ENCODE measurements at regions not wholly inside any gene's neighbourhood (a gene's known extent, or its start where the extent isn't known, plus 50 kb on each side); places are given as distances from the start of the nearest gene placed in this dataset.

GRCh38 chr17:73703917-73704316, 59.7 kb upstream of the SDK2 start:
- ATAC-seq (ENCODE audit: low FRiP score) = no peak
- DNase-seq (ENCODE audit: low spot score) = no peak
- TF ChIP-seq, protein P1, sequence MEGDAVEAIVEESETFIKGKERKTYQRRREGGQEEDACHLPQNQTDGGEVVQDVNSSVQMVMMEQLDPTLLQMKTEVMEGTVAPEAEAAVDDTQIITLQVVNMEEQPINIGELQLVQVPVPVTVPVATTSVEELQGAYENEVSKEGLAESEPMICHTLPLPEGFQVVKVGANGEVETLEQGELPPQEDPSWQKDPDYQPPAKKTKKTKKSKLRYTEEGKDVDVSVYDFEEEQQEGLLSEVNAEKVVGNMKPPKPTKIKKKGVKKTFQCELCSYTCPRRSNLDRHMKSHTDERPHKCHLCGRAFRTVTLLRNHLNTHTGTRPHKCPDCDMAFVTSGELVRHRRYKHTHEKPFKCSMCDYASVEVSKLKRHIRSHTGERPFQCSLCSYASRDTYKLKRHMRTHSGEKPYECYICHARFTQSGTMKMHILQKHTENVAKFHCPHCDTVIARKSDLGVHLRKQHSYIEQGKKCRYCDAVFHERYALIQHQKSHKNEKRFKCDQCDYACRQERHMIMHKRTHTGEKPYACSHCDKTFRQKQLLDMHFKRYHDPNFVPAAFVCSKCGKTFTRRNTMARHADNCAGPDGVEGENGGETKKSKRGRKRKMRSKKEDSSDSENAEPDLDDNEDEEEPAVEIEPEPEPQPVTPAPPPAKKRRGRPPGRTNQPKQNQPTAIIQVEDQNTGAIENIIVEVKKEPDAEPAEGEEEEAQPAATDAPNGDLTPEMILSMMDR (IDR thresholded peaks at IDR 0.05) = no peak

DNA sequence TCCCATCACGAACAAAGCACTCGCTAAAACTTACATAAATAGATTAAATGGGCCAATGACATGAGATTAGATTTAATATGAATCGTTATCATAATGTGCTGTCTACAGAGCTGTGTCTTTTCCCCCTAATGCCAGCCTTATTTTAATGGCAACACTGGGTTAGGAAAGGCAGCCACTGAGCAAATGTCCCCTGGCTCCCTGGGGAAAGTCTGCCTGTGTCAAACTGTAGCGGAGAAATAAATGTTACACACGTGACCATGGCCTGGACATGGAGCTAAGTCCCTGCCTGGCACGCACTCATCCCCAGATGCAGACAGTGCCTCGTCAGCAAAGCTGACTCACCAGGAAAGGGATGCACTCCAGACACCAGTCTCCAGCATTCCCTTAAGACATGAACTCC, 61.3 kb upstream of the SDK2 start:
- TF ChIP-seq, protein P1 (IDR thresholded peaks at IDR 0.05) = no peak
- no peak for DNase-seq (ENCODE audit: low spot score)
- peak; percentile 58 for ATAC-seq (ENCODE audit: low FRiP score)

DNA sequence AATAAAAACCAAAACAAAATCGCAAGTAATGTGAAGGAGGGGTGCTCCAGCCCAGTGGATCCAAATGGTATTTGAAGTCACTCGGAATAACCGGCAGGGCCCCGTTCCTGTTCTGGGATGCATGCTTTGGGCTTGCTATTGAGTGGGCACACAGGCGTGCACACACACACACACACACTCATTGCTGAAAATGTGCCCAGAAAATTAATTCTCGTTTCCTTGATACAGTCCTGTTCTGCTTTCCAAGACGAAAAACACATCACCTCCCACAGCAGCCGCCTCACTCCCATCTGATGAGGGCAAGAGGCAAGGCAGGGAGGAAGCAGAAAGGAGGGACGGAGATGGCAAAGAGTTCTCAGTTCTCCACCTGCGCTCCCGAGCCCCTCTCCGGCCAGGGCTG, 62.2 kb upstream of the SDK2 start:
- no peak for ATAC-seq (ENCODE audit: low FRiP score)
- TF ChIP-seq, protein P1 (IDR thresholded peaks at IDR 0.05) = no peak
- DNase-seq (ENCODE audit: low spot score) = no peak

DNA sequence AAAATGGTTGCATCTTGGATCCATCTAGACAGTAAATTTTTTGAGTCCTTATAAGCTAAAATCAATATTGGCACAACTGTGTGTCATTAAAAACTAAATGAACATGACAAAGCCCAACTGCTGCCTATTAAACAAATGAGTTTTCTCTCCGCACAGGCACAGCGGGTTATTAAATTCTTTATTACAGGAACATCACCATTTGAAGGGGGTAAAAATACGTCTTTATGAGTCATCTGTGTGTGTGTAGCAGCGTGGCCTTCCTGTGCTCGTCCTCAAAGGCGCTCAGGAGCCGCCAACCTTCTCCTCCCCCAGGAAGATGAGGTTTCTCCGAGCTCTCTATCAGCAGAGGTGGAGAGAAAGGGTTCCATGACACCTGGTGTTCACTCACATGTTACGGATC, 62.6 kb upstream of the SDK2 start:
- TF ChIP-seq, protein P1 (IDR thresholded peaks at IDR 0.05) = no peak
- ATAC-seq (ENCODE audit: low FRiP score) (no peak), DNase-seq (ENCODE audit: low spot score) (no peak)

DNA sequence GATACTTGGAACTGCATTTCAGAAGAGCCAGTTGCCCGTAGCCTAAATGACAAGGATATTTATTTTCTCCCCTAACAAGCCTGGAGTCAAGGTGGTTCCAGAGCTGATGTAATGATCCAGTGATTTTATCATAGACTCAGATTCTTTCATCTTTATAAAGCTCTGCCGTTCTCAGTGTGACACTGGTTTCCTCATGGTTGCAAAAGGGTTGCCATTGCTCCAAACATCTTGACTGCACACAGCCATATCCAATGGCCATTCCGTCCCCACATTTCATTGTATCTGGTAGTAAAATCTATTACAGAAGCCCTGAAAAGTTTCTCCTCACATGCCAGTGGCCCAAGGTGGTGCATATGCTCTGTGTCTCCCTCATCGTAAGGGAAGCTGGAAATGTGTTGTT, 63.1 kb upstream of the SDK2 start:
- TF ChIP-seq, protein P1 (IDR thresholded peaks at IDR 0.05) = no peak
- DNase-seq (ENCODE audit: low spot score) = no peak
- no peak for ATAC-seq (ENCODE audit: low FRiP score)

DNA sequence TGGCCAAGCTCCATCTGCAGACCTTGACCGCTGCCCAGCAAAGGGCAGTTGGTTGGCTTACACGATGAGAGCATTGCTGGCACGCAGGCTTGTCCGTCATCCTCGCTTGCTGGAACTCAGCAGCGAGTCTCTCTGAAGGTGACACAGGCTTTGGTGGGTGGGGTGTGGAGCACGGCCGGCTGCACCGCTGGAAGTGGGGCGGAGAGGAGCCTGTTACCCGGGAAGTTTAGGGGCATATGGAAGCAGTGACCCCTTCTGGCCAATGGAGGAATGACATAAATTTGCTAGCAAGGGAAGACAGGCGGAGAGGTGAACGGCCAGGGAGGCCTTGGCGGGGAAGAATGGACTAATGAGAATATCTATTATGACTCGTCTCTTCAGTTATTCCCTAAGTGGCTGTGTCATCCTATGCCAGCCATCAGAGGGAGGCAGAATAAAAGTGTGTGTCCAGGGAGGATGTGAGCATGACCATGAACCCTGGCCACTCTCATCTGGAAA, 65.9 kb upstream of the SDK2 start:
- ATAC-seq (ENCODE audit: low FRiP score) (peak; percentile 53), DNase-seq (ENCODE audit: low spot score) (peak; percentile 44)
- TF ChIP-seq, protein P1 (IDR thresholded peaks at IDR 0.05) = peak in 1 of 3 donors; percentile 11

GRCh38 chr17:73711184-73711583, 66.9 kb upstream of the SDK2 start:
- ATAC-seq (ENCODE audit: low FRiP score) (no peak), DNase-seq (ENCODE audit: low spot score) (no peak)
- TF ChIP-seq, protein P1 (IDR thresholded peaks at IDR 0.05) = no peak

All from omental fat pad (tissue), 3 donors.